ENCODE measurements at regions not wholly inside any gene's neighbourhood (a gene's known extent, or its start where the extent isn't known, plus 50 kb on each side); places are given as distances from the start of the nearest gene placed in this dataset.

- no peak for TF ChIP-seq EZH2 (IDR thresholded peaks at IDR 0.05; ENCODE audit: insufficient read depth, poor library complexity, severe bottlenecking)
- no peak for TF ChIP-seq EZH2phosphoT487 (IDR thresholded peaks at IDR 0.05; ENCODE audit: insufficient read depth, low read depth)
These were observed 256.1 kb upstream of the ZNF521 start for GRCh38 chr18:25608091-25608490.

Data from GM23248 (cell line).